Lower leg skin (tissue), 4 donors: ENCODE measurements at regions not wholly inside any gene's neighbourhood (a gene's known extent, or its start where the extent isn't known, plus 50 kb on each side); places are given as distances from the start of the nearest gene placed in this dataset.

Experiments
- DNase-seq, 2 donors: peaks; one replicate each; pipeline ENCODE4 v3.0.0-alpha.2; 2019; ENCODE audit warnings: low spot score in 2 of 2
- H3K4me3 ChIP-seq: fragments of 200-600 bp; sonication (generic); 2 replicates; pipeline ENCODE4 v1.5.1; 2017; ENCODE audit warnings: mild to moderate bottlenecking, low read depth; ENCODE audit not compliant: poor library complexity, severe bottlenecking
- POLR2A ChIP-seq, 2 donors: fragments of 450-650 bp; IDR thresholded peaks; one replicate each; pipeline ENCODE4 v1.6.1; 2016 to 2017; ENCODE audit warnings: antibody characterized with exemption in 2 of 2, mild to moderate bottlenecking in 1 of 2, moderate library complexity in 1 of 2
- WGBS, 2 donors: methylation state at CpG; one replicate each; pipeline ENCODE4 v1.1.5; 2018; 5-methylcytosine and 5-hydroxymethylcytosine counted together
- intact Hi-C: fragments of 100-400 bp; cut with DNase I; formaldehyde crosslinking; loops from one replicate; pipeline ENCODE4 v1.15.0; 2023; ENCODE audit warnings: low total_unique reads
- TF ChIP-seq, protein P1 (sequence below), 3 donors: fragments of 450-650 bp; IDR thresholded peaks; one replicate each; pipeline ENCODE4 v1.5.1; 2016; ENCODE audit warnings: antibody characterized with exemption in 3 of 3, mild to moderate bottlenecking in 3 of 3, moderate library complexity in 2 of 3

DNA sequence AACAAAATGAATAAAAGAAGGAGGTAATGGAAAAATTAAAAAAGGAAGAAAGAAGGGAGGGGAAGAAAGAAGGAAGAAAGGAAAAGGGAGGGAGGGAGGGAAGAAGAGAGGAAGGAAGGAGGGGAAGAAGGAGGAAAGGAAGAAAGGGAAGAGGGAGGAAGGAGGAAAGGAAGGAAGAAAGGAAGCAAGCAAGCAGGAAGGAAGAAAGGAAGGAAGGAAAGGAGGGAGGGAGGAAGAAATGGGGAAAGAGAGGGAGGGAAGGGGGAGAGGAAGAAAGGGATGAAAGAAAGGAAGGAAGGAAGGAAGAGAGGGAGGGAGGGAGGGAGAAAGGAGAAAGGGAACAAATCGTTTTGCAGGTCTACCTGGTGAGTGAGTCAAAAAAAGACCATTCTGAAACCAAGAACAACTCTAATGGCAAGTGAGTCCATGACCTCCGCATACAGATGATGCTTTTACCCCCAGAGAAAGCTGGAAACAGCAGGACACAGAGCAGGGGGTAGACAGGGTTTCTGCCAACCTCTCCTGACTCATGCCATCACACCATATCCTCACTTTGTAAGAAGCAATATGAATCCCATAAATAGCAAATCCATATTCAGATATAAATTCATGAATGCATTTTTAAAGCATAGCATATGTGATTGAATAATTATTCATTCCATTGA, 1112.9 kb upstream of the AUTS2 start:
- DNase-seq: no peak

DNA sequence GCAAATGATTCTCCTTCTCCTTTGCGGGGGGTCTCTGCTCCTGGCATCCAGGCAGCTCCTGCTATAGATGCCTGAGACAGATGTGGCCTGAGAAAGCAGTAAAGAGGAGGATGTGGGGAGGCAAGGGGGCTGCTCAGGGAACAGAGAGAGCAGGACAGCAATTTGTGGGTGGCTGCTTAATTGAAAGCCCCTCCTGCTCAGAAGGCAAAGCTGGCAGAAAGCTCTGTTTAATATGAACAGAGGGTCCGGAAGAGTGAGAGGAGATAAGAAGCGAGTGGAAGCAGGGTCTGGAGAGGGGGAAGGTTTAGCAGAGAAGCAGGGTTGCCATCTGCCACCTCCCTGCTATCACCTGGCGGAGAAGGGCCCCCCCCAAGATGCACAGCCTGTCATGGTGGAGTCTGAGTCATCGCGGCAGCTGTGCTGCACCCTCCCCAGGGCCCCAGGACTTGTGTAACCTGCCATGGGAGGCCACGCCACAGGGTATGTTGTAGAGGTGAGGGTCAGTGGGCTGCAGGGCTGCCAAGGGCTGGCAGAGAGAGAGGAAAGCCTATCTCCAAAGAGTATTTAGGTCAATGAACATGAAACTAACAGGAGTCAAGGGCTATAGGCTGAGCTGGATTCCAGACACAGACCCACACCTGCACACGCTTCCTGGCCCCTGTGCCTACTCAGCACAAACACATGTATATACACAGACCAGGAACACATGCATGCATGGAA, 1109.8 kb upstream of the AUTS2 start:
- peak in 1 of 2 donors; percentile 67 for DNase-seq
- WGBS, 2 donors: 57 to 62% methylated on average over 8 of the region's 8 CpGs
- H3K4me3 ChIP-seq: no peak overlapping the region
- intact Hi-C loops: no loop called here
- TF ChIP-seq, protein P1, sequence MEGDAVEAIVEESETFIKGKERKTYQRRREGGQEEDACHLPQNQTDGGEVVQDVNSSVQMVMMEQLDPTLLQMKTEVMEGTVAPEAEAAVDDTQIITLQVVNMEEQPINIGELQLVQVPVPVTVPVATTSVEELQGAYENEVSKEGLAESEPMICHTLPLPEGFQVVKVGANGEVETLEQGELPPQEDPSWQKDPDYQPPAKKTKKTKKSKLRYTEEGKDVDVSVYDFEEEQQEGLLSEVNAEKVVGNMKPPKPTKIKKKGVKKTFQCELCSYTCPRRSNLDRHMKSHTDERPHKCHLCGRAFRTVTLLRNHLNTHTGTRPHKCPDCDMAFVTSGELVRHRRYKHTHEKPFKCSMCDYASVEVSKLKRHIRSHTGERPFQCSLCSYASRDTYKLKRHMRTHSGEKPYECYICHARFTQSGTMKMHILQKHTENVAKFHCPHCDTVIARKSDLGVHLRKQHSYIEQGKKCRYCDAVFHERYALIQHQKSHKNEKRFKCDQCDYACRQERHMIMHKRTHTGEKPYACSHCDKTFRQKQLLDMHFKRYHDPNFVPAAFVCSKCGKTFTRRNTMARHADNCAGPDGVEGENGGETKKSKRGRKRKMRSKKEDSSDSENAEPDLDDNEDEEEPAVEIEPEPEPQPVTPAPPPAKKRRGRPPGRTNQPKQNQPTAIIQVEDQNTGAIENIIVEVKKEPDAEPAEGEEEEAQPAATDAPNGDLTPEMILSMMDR (IDR thresholded peaks at IDR 0.05): no peak
- TF ChIP-seq POLR2A (IDR thresholded peaks at IDR 0.05): no peak

More for the DNA sequence above, 1112.9 kb upstream of the AUTS2 start:
- 74 to 85% methylated on average over 2 of the region's 2 CpGs for WGBS, 2 donors
- TF ChIP-seq, protein P1 (IDR thresholded peaks at IDR 0.05): no peak
- no peak for TF ChIP-seq POLR2A (IDR thresholded peaks at IDR 0.05)
- H3K4me3 ChIP-seq: no peak overlapping the region
- intact Hi-C loops: no loop called here

DNA sequence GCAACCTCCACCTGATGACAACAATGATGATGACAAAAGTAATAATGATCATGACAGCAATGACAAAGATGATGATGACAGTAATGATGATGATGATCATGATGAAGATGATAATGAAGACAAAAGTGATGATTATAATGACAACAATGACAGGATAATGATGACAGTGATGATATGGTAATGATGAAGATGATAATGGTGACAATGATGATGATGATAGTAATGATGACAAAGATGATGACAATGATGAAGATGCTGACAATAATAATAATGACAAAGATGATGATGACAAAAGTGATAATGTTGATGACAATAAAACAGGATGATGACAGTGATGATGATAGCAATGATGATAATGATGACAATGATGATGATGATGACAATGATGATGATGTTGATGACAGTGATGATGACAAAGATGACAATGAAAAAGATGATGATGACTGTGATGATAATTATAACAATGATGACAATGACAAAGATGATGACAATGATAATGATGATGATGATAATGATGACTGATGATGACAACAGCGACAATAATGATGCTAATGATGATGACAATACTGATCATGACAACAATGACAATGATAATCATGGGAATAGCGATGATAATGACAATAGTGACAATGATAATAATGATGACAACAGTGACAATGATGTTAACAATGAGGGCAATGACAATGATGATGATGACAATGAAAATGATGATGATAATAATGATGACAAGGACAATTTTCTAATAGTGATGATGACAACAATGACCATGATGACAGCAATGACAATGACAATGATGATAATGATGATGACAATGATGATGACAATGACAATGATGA, 1106.5 kb upstream of the AUTS2 start:
- H3K4me3 ChIP-seq: no peak overlapping the region
- intact Hi-C loops: no loop called here
- 78 to 88% methylated on average over 2 of the region's 2 CpGs for WGBS, 2 donors
- TF ChIP-seq, protein P1 (IDR thresholded peaks at IDR 0.05): no peak
- no peak for TF ChIP-seq POLR2A (IDR thresholded peaks at IDR 0.05)
- no peak for DNase-seq

DNA sequence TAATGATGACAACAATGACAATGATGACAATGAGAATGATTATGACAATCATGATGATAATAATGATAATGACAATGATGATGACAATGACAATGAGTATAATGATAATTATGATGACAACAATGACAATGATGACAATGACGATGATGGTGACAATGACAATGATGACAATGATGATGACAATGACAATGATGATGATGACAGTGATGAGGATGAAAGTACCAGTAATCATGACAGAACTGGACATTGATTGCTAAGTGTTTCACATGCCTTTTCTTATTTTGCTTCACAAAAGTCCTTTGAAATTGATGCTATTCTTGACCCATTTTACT, 1106.0 kb upstream of the AUTS2 start:
- intact Hi-C loops: no loop called here
- H3K4me3 ChIP-seq: no peak overlapping the region

DNA sequence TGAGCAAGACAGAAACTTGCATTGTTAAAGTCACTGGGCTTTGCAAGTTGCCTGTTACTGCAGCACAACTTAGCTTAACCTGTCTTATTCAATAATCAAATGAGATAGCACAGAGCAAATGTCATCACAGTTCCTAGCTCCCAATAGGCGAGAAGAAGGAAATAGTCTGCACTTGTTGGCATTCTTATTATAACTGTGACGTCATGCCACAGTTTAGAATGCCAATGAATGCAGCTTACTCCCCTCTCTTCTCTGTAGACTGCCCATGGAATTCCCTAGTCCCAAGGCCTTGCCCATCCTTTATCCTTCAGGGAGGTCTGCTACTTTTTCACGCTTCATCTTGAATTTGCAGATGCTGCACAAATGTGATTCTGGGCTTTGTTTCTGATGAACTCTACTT, 1094.9 kb upstream of the AUTS2 start:
- TF ChIP-seq POLR2A (IDR thresholded peaks at IDR 0.05): no peak
- TF ChIP-seq, protein P1 (IDR thresholded peaks at IDR 0.05): no peak
- intact Hi-C loops: no loop called here

More for the DNA sequence above, 1106.0 kb upstream of the AUTS2 start:
- TF ChIP-seq, protein P1 (IDR thresholded peaks at IDR 0.05): no peak
- TF ChIP-seq POLR2A (IDR thresholded peaks at IDR 0.05): no peak
- WGBS, 2 donors: 96 to 97% methylated on average over 1 of the region's 1 CpG
- DNase-seq: no peak

More for the DNA sequence above, 1094.9 kb upstream of the AUTS2 start:
- peak in 1 of 2 donors; percentile 4 for DNase-seq
- no peak overlapping the region for H3K4me3 ChIP-seq
- WGBS, 2 donors: 79 to 80% methylated on average over 3 of the region's 3 CpGs
